Dermis blood vessel endothelial cell (primary cell): ENCODE measurements at regions not wholly inside any gene's neighbourhood (a gene's known extent, or its start where the extent isn't known, plus 50 kb on each side); places are given as distances from the start of the nearest gene placed in this dataset.
"Not testable (repeated sequence)": the region's sequence is repeated elsewhere in the genome, so short reads cannot be mapped to it uniquely, and the experiment has no call there.

Experiments used
- DNase-seq: peaks from one replicate; pipeline ENCODE4 v3.0.0; 2010

- no peak for DNase-seq
Observed at GRCh38 chr16:5938607-5939006, 841.0 kb upstream of the EEF2KMT start.

- no peak for DNase-seq
Observed at GRCh38 chr16:5932906-5933305, 835.3 kb upstream of the EEF2KMT start.

- DNase-seq = no peak
Observed at GRCh38 chr16:5928476-5929065, 831.0 kb upstream of the EEF2KMT start.

GRCh38 chr16:5925850-5926249 lies 828.3 kb upstream of the EEF2KMT start:
- no peak for DNase-seq

GRCh38 chr16:5922686-5923085 lies 825.1 kb upstream of the EEF2KMT start:
- no peak for DNase-seq

GRCh38 chr16:5918567-5919130 lies 821.1 kb upstream of the EEF2KMT start:
- DNase-seq = no peak

- no peak for DNase-seq
Observed at GRCh38 chr16:5917436-5918195, 820.0 kb upstream of the EEF2KMT start.

- DNase-seq = no peak
Observed at GRCh38 chr16:5916711-5917191, 819.2 kb upstream of the EEF2KMT start.

GRCh38 chr16:5911241-5911640 lies 813.6 kb upstream of the EEF2KMT start:
- DNase-seq = no peak

- DNase-seq = not testable (repeated sequence)
Observed at GRCh38 chr16:5909556-5909955, 812.0 kb upstream of the EEF2KMT start.

- no peak for DNase-seq
Observed at GRCh38 chr16:5907544-5907943, 809.9 kb upstream of the EEF2KMT start.

- DNase-seq = no peak
Observed at GRCh38 chr16:5906351-5906750, 808.8 kb upstream of the EEF2KMT start.

GRCh38 chr16:5905935-5906334 lies 808.3 kb upstream of the EEF2KMT start:
- no peak for DNase-seq

GRCh38 chr16:5903832-5904231 lies 806.2 kb upstream of the EEF2KMT start:
- DNase-seq = no peak

GRCh38 chr16:5903153-5903552 lies 805.6 kb upstream of the EEF2KMT start:
- DNase-seq = no peak

GRCh38 chr16:5900046-5900445 lies 802.5 kb upstream of the EEF2KMT start:
- DNase-seq = no peak

GRCh38 chr16:5895976-5896375 lies 798.4 kb upstream of the EEF2KMT start:
- no peak for DNase-seq

- no peak for DNase-seq
Observed at GRCh38 chr16:5895137-5895536, 797.5 kb upstream of the EEF2KMT start.

- DNase-seq = no peak
Observed at GRCh38 chr16:5891296-5891695, 793.7 kb upstream of the EEF2KMT start.

- no peak for DNase-seq
Observed at GRCh38 chr16:5885521-5885920, 787.9 kb upstream of the EEF2KMT start.

- DNase-seq = no peak
Observed at GRCh38 chr16:5884996-5885395, 787.4 kb upstream of the EEF2KMT start.

GRCh38 chr16:5884339-5884738 lies 786.7 kb upstream of the EEF2KMT start:
- DNase-seq = no peak

GRCh38 chr16:5882087-5882640 lies 784.6 kb upstream of the EEF2KMT start:
- no peak for DNase-seq

- DNase-seq = no peak
Observed at GRCh38 chr16:5875416-5875815, 777.8 kb upstream of the EEF2KMT start.
